ENCODE measurements at regions not wholly inside any gene's neighbourhood (a gene's known extent, or its start where the extent isn't known, plus 50 kb on each side); places are given as distances from the start of the nearest gene placed in this dataset.

DNA sequence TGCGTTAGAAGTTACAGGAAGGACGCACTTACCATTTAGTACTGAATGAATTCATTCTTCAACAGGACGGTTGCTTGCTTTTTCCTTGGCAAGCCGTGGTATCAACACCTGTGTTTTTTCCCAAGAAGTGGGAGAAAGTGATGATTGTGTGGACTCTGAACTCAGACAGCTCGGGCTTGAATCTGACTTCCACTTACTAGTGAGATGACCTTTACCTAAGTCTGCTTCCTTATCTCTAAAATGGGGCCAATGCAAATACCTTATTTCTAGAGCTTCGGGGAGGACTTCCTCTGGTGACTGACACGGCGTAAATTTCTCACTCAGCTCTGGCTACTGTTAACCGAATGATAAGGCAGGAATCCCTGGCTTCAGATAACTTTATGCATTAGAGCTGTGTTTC is 146.8 kb upstream of the RBPJ start:
- no peak overlapping the region for H3K18ac ChIP-seq (ENCODE audit: low read depth in 1 of 2, low read length in 2 of 2)
- H3K9ac ChIP-seq (ENCODE audit: low read length): no peak overlapping the region
- no peak overlapping the region for H3K14ac ChIP-seq (ENCODE audit: low read length in 2 of 2)
- peaks cover 8% of the 10 kb centered on the region for H3K4me1 ChIP-seq (ENCODE audit: control insufficient read depth, insufficient read depth, low read depth, low read length)
- no peak overlapping the region for H4K8ac ChIP-seq (ENCODE audit: low read length)
- no peak overlapping the region for H2BK5ac ChIP-seq (ENCODE audit: low read depth, low read length, poor library complexity, severe bottlenecking)
- H3K4me2 ChIP-seq (ENCODE audit: low read length, poor library complexity, severe bottlenecking): no peak overlapping the region
- no peak overlapping the region for H2BK12ac ChIP-seq (ENCODE audit: low read length in 2 of 2)
- H3K27ac ChIP-seq (ENCODE audit: low read length, poor library complexity, severe bottlenecking): no peak overlapping the region
- H2AFZ ChIP-seq (ENCODE audit: low read depth, low read length): no peak overlapping the region
- 61% methylated on average over 9 of the region's 9 CpGs for WGBS
- H3K27me3 ChIP-seq (ENCODE audit: control insufficient read depth in 1 of 2, insufficient read depth in 1 of 2, low read length in 2 of 2): no peaks in the 10 kb centered on the region
- H3K23ac ChIP-seq (ENCODE audit: low read length in 2 of 2): no peak overlapping the region
- no peak for DNase-seq
- no peak overlapping the region for H2AK5ac ChIP-seq (ENCODE audit: low read length, severe bottlenecking)
- peak overlapping the region; percentile 4 for H2BK120ac ChIP-seq (ENCODE audit: low read depth, low read length)
- H3K4ac ChIP-seq (ENCODE audit: low read depth in 1 of 2, low read length in 2 of 2): no peak overlapping the region
- H3K79me1 ChIP-seq (replicated peaks; ENCODE audit: low read length, poor library complexity, severe bottlenecking): no peaks in the 10 kb centered on the region
- no peak overlapping the region for H4K91ac ChIP-seq (ENCODE audit: low read length)
- no peaks in the 10 kb centered on the region for H3K9me3 ChIP-seq (ENCODE audit: control insufficient read depth, low read length)
- H3K4me3 ChIP-seq (ENCODE audit: insufficient read depth in 1 of 2, low read depth in 1 of 2, low read length in 2 of 2): no peak overlapping the region
- no peak overlapping the region for H2BK15ac ChIP-seq (ENCODE audit: low read depth, poor library complexity, severe bottlenecking)
- H3K36me3 ChIP-seq (ENCODE audit: control insufficient read depth in 1 of 2, insufficient read depth in 2 of 2, low read depth in 1 of 2, low read length in 2 of 2): no peaks in the 10 kb centered on the region

- H2AFZ ChIP-seq (ENCODE audit: low read depth, low read length): no peak overlapping the region
- no peaks in the 10 kb centered on the region for H3K27me3 ChIP-seq (ENCODE audit: control insufficient read depth in 1 of 2, insufficient read depth in 1 of 2, low read length in 2 of 2)
- H3K79me1 ChIP-seq (replicated peaks; ENCODE audit: low read length, poor library complexity, severe bottlenecking): no peaks in the 10 kb centered on the region
- H2BK15ac ChIP-seq (ENCODE audit: low read depth, poor library complexity, severe bottlenecking): no peak overlapping the region
- no peak overlapping the region for H3K4me2 ChIP-seq (ENCODE audit: low read length, poor library complexity, severe bottlenecking)
- no peaks in the 10 kb centered on the region for H3K36me3 ChIP-seq (ENCODE audit: control insufficient read depth in 1 of 2, insufficient read depth in 2 of 2, low read depth in 1 of 2, low read length in 2 of 2)
- no peak for DNase-seq
- H2BK5ac ChIP-seq (ENCODE audit: low read depth, low read length, poor library complexity, severe bottlenecking): no peak overlapping the region
- peaks cover 8% of the 10 kb centered on the region for H3K4me1 ChIP-seq (ENCODE audit: control insufficient read depth, insufficient read depth, low read depth, low read length)
- 92% methylated on average over 12 of the region's 13 CpGs for WGBS
- H3K27ac ChIP-seq (ENCODE audit: low read length, poor library complexity, severe bottlenecking): no peak overlapping the region
- H3K9ac ChIP-seq (ENCODE audit: low read length): peak overlapping the region; percentile 69
- no peak overlapping the region for H3K14ac ChIP-seq (ENCODE audit: low read length in 2 of 2)
- no peak overlapping the region for H3K4me3 ChIP-seq (ENCODE audit: insufficient read depth in 1 of 2, low read depth in 1 of 2, low read length in 2 of 2)
- peak overlapping the region in 1 of 2 experiments; percentile 51 for H2BK12ac ChIP-seq (ENCODE audit: low read length in 2 of 2)
- H3K23ac ChIP-seq (ENCODE audit: low read length in 2 of 2): no peak overlapping the region
- no peak overlapping the region for H3K4ac ChIP-seq (ENCODE audit: low read depth in 1 of 2, low read length in 2 of 2)
- no peak overlapping the region for H2BK120ac ChIP-seq (ENCODE audit: low read depth, low read length)
- H2AK5ac ChIP-seq (ENCODE audit: low read length, severe bottlenecking): no peak overlapping the region
- H4K8ac ChIP-seq (ENCODE audit: low read length): no peak overlapping the region
- H3K9me3 ChIP-seq (ENCODE audit: control insufficient read depth, low read length): no peaks in the 10 kb centered on the region
- H4K91ac ChIP-seq (ENCODE audit: low read length): no peak overlapping the region
- peak overlapping the region in 1 of 2 experiments; percentile 16 for H3K18ac ChIP-seq (ENCODE audit: low read depth in 1 of 2, low read length in 2 of 2)
Measured at GRCh38 chr4:26175006-26175786, 145.6 kb upstream of the RBPJ start.

- Histone ChIP-seq H3K4me2 (ENCODE audit: low read length, poor library complexity, severe bottlenecking) (no peak overlapping the region), H3K4me3 (ENCODE audit: insufficient read depth in 1 of 2, low read depth in 1 of 2, low read length in 2 of 2) (no peak overlapping the region), H3K36me3 (ENCODE audit: control insufficient read depth in 1 of 2, insufficient read depth in 2 of 2, low read depth in 1 of 2, low read length in 2 of 2) (no peaks in the 10 kb centered on the region), H3K23ac (ENCODE audit: low read length in 2 of 2) (no peak overlapping the region), H3K4me1 (ENCODE audit: control insufficient read depth, insufficient read depth, low read depth, low read length) (peaks cover 8% of the 10 kb centered on the region), H3K9ac (ENCODE audit: low read length) (peak overlapping the region; percentile 69), H2AK5ac (ENCODE audit: low read length, severe bottlenecking) (no peak overlapping the region), H2AFZ (ENCODE audit: low read depth, low read length) (no peak overlapping the region), H4K91ac (ENCODE audit: low read length) (no peak overlapping the region), H3K27me3 (ENCODE audit: control insufficient read depth in 1 of 2, insufficient read depth in 1 of 2, low read length in 2 of 2) (no peaks in the 10 kb centered on the region), H3K9me3 (ENCODE audit: control insufficient read depth, low read length) (no peaks in the 10 kb centered on the region), H3K14ac (ENCODE audit: low read length in 2 of 2) (no peak overlapping the region), H2BK12ac (ENCODE audit: low read length in 2 of 2) (no peak overlapping the region), H2BK15ac (ENCODE audit: low read depth, poor library complexity, severe bottlenecking) (no peak overlapping the region), H3K79me1 (replicated peaks; ENCODE audit: low read length, poor library complexity, severe bottlenecking) (no peaks in the 10 kb centered on the region), H4K8ac (ENCODE audit: low read length) (no peak overlapping the region), H2BK5ac (ENCODE audit: low read depth, low read length, poor library complexity, severe bottlenecking) (no peak overlapping the region), H3K18ac (ENCODE audit: low read depth in 1 of 2, low read length in 2 of 2) (no peak overlapping the region), H2BK120ac (ENCODE audit: low read depth, low read length) (no peak overlapping the region), H3K27ac (ENCODE audit: low read length, poor library complexity, severe bottlenecking) (no peak overlapping the region), H3K4ac (ENCODE audit: low read depth in 1 of 2, low read length in 2 of 2) (no peak overlapping the region)
- no peak for DNase-seq
- WGBS: no CpG with 5 or more reads among the region's 4 CpGs
Measured at GRCh38 chr4:26175905-26176470, 144.8 kb upstream of the RBPJ start.

DNA sequence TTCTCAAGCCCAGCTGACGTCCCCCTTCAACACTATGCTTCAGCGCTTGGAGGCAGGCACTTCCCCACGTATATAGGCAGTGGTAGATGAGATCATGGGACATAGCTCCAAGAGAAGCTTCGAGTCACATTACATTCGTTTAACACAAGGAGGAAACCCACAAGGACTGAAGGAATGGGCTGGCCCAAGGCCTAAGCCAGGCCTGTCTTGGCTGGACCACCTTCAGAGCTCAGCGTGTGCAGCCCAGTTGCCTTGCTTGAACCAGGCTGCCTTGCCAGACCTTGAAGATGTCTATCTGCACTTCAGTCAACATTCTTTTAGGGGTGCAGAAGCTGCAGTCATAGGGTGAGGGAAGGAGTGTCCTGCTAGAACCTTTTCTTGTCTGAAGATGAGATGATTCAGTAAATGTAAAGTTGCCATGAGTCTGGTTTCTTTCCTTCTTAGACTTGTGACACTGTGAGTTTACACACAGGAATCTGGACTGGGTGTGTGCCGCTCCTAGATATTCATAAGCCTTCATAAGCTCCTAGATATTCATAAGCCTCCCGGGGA is 144.1 kb upstream of the RBPJ start:
- Histone ChIP-seq H2AK5ac (ENCODE audit: low read length, severe bottlenecking) (no peak overlapping the region), H3K4me1 (ENCODE audit: control insufficient read depth, insufficient read depth, low read depth, low read length) (peaks cover 6% of the 10 kb centered on the region), H2BK15ac (ENCODE audit: low read depth, poor library complexity, severe bottlenecking) (no peak overlapping the region), H3K36me3 (ENCODE audit: control insufficient read depth in 1 of 2, insufficient read depth in 2 of 2, low read depth in 1 of 2, low read length in 2 of 2) (no peaks in the 10 kb centered on the region), H3K23ac (ENCODE audit: low read length in 2 of 2) (no peak overlapping the region), H3K4me2 (ENCODE audit: low read length, poor library complexity, severe bottlenecking) (no peak overlapping the region), H3K9ac (ENCODE audit: low read length) (peak overlapping the region; percentile 69), H2AFZ (ENCODE audit: low read depth, low read length) (no peak overlapping the region), H2BK5ac (ENCODE audit: low read depth, low read length, poor library complexity, severe bottlenecking) (no peak overlapping the region), H2BK120ac (ENCODE audit: low read depth, low read length) (no peak overlapping the region), H3K4ac (ENCODE audit: low read depth in 1 of 2, low read length in 2 of 2) (no peak overlapping the region), H2BK12ac (ENCODE audit: low read length in 2 of 2) (peak overlapping the region in 1 of 2 experiments; percentile 45), H3K9me3 (ENCODE audit: control insufficient read depth, low read length) (no peaks in the 10 kb centered on the region), H4K8ac (ENCODE audit: low read length) (no peak overlapping the region), H3K27ac (ENCODE audit: low read length, poor library complexity, severe bottlenecking) (no peak overlapping the region), H3K14ac (ENCODE audit: low read length in 2 of 2) (peak overlapping the region in 1 of 2 experiments; percentile 55), H3K79me1 (replicated peaks; ENCODE audit: low read length, poor library complexity, severe bottlenecking) (no peaks in the 10 kb centered on the region), H4K91ac (ENCODE audit: low read length) (no peak overlapping the region), H3K18ac (ENCODE audit: low read depth in 1 of 2, low read length in 2 of 2) (peak overlapping the region in 1 of 2 experiments; percentile 25), H3K27me3 (ENCODE audit: control insufficient read depth in 1 of 2, insufficient read depth in 1 of 2, low read length in 2 of 2) (no peaks in the 10 kb centered on the region), H3K4me3 (ENCODE audit: insufficient read depth in 1 of 2, low read depth in 1 of 2, low read length in 2 of 2) (no peak overlapping the region)
- WGBS: 79% methylated on average over 7 of the region's 8 CpGs
- no peak for DNase-seq
